ENCODE measurements at regions not wholly inside any gene's neighbourhood (a gene's known extent, or its start where the extent isn't known, plus 50 kb on each side); places are given as distances from the start of the nearest gene placed in this dataset.
"Not testable (repeated sequence)": the region's sequence is repeated elsewhere in the genome, so short reads cannot be mapped to it uniquely, and the experiment has no call there.

DNA sequence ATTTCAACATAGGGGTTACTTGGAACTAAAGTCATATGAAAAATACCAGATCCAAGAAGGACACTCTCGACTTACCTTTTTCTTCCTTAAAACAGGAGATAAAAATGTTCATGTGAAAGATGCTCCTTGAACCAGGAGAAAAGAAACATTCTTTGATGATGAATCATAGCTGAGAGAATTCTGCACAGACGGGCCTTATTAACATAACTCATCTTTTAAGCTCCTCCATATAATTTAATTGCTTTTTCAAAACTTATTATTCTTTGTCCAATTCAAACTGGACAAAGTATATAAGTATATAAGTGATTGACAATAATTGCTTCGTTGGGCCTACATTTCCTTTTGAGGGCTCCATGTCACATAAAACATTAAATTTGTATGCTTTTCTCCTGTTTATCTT lies 945.2 kb upstream of the C9orf72 start:
- H3K9me3 Mint-ChIP-seq (ENCODE audit: unreplicated experiment): no peaks in the 10 kb centered on the region
- H3K36me3 Mint-ChIP-seq (ENCODE audit: unreplicated experiment): no peaks in the 10 kb centered on the region
- peaks cover 2% of the 10 kb centered on the region for H3K27me3 Mint-ChIP-seq (ENCODE audit: unreplicated experiment)

DNA sequence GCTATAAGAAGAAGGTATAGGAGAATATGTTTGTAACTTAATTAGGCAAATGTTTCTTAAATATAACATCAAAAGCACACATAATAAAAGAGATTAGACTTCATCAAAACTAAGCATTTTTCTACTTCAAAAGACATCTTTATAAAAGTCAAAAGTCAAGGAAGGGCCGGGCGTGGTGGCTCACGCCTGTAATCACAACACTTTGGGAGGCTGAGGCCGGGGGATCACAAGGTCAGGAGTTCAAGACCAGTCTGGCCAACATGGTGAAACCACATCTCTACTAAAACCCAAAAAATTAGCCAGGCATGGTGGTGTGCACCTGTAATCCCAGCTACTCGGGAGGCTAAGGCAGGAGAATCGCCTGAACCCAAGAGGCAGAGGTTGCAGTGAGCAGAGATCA lies 951.0 kb upstream of the C9orf72 start:
- not testable (repeated sequence) for DNase-seq; H3K27me3 Mint-ChIP-seq (ENCODE audit: unreplicated experiment); H3K36me3 Mint-ChIP-seq (ENCODE audit: unreplicated experiment)

More for the DNA sequence above, 945.2 kb upstream of the C9orf72 start:
- Mint-ChIP-seq H3K4me3 (ENCODE audit: unreplicated experiment) (no peak overlapping the region), H3K4me1 (ENCODE audit: low read depth, unreplicated experiment) (peaks cover 4% of the 10 kb centered on the region), H3K27ac (ENCODE audit: unreplicated experiment) (no peak overlapping the region)
- no peak for DNase-seq
- TF ChIP-seq, protein P1, sequence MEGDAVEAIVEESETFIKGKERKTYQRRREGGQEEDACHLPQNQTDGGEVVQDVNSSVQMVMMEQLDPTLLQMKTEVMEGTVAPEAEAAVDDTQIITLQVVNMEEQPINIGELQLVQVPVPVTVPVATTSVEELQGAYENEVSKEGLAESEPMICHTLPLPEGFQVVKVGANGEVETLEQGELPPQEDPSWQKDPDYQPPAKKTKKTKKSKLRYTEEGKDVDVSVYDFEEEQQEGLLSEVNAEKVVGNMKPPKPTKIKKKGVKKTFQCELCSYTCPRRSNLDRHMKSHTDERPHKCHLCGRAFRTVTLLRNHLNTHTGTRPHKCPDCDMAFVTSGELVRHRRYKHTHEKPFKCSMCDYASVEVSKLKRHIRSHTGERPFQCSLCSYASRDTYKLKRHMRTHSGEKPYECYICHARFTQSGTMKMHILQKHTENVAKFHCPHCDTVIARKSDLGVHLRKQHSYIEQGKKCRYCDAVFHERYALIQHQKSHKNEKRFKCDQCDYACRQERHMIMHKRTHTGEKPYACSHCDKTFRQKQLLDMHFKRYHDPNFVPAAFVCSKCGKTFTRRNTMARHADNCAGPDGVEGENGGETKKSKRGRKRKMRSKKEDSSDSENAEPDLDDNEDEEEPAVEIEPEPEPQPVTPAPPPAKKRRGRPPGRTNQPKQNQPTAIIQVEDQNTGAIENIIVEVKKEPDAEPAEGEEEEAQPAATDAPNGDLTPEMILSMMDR (IDR thresholded peaks at IDR 0.05; ENCODE audit: partially characterized antibody, unreplicated experiment): no peak

DNA sequence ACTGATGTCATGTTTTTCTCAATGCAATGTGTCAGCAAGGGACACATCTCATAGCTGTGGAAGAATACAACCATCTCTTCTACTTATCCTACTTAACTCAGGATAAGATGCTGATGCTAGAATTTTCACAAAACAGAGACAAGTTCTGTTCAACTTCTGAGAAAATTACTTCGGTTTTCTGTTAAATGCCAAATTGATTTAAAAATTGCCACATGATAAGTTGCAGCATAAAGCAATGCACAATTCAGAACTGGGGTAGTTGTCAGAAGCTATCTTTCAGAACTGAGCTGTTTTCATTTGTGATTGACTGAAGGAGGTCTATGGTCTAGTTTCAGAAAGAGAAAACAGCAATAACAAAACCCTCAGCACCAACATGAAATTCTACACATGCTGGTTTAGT lies 954.8 kb upstream of the C9orf72 start:
- no peak overlapping the region for H3K4me3 Mint-ChIP-seq (ENCODE audit: unreplicated experiment)
- peaks cover 1% of the 10 kb centered on the region for H3K4me1 Mint-ChIP-seq (ENCODE audit: low read depth, unreplicated experiment)
- TF ChIP-seq, protein P1 (IDR thresholded peaks at IDR 0.05; ENCODE audit: partially characterized antibody, unreplicated experiment): no peak
- no peaks in the 10 kb centered on the region for H3K9me3 Mint-ChIP-seq (ENCODE audit: unreplicated experiment)
- H3K36me3 Mint-ChIP-seq (ENCODE audit: unreplicated experiment): no peaks in the 10 kb centered on the region
- H3K27me3 Mint-ChIP-seq (ENCODE audit: unreplicated experiment): no peaks in the 10 kb centered on the region
- no peak for DNase-seq
- no peak overlapping the region for H3K27ac Mint-ChIP-seq (ENCODE audit: unreplicated experiment)

More for the DNA sequence above, 951.0 kb upstream of the C9orf72 start:
- H3K4me3 Mint-ChIP-seq (ENCODE audit: unreplicated experiment); H3K27ac Mint-ChIP-seq (ENCODE audit: unreplicated experiment); H3K4me1 Mint-ChIP-seq (ENCODE audit: low read depth, unreplicated experiment); H3K9me3 Mint-ChIP-seq (ENCODE audit: unreplicated experiment): not testable (repeated sequence)

DNA sequence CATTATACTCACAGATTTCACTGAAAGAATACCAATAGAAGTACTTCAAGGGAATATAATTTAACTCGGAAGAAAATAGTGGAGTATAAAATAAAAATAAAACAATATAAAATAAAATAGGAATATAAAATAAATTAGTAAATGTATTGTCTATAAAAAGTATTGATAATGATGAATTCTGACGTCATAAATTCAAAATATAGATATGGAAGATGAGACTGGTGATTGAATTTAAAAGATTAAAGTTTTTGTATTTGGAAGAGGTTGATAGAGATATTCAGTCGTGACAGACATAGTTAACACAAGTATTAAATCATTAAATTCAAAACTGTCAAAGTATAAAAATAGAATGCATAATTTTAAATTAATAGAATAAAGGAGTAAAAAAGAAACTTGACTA lies 964.9 kb upstream of the C9orf72 start:
- Mint-ChIP-seq H3K36me3 (ENCODE audit: unreplicated experiment) (no peaks in the 10 kb centered on the region), H3K9me3 (ENCODE audit: unreplicated experiment) (no peaks in the 10 kb centered on the region), H3K27ac (ENCODE audit: unreplicated experiment) (no peak overlapping the region), H3K27me3 (ENCODE audit: unreplicated experiment) (no peaks in the 10 kb centered on the region), H3K4me3 (ENCODE audit: unreplicated experiment) (no peak overlapping the region), H3K4me1 (ENCODE audit: low read depth, unreplicated experiment) (no peaks in the 10 kb centered on the region)
- TF ChIP-seq, protein P1 (IDR thresholded peaks at IDR 0.05; ENCODE audit: partially characterized antibody, unreplicated experiment): no peak
- no peak for DNase-seq

DNA sequence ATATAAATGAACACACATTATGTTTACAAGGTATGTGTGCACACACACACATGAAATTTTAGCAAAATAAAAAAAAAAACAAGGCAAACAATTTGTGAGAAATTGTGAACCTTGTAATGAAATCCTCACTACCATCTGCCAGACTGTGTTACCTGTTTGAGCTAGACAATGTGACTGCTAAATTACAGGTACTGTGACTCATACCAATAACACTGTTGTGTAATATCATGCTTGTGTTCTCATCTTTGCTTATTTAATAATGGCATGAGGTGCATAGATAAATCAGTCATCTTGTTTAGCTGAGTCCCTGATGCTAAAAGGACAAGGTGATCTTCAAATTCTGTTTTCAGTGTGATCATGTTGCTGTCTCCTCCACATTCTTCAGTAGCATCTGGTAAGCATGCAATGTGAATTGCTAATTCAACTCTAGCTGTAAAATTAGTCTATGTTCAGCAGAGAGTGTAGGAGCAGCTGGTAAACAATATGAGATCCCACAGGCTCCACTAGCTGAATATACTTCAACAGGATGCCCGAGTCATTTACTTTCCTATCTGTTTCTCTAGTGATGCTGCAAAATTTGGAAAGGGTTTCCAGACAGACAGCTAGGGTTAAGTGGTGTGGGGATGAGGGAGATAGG lies 966.3 kb upstream of the C9orf72 start:
- no peak for DNase-seq
- Mint-ChIP-seq H3K27me3 (ENCODE audit: unreplicated experiment) (no peaks in the 10 kb centered on the region), H3K27ac (ENCODE audit: unreplicated experiment) (no peak overlapping the region), H3K4me1 (ENCODE audit: low read depth, unreplicated experiment) (no peaks in the 10 kb centered on the region), H3K9me3 (ENCODE audit: unreplicated experiment) (no peaks in the 10 kb centered on the region), H3K4me3 (ENCODE audit: unreplicated experiment) (no peak overlapping the region), H3K36me3 (ENCODE audit: unreplicated experiment) (no peaks in the 10 kb centered on the region)
- TF ChIP-seq, protein P1 (IDR thresholded peaks at IDR 0.05; ENCODE audit: partially characterized antibody, unreplicated experiment): no peak
